Keratinocyte (primary cell): ENCODE measurements at regions not wholly inside any gene's neighbourhood (a gene's known extent, or its start where the extent isn't known, plus 50 kb on each side); places are given as distances from the start of the nearest gene placed in this dataset.

ENCODE experiments used
- DNase-seq: peaks from one replicate; pipeline ENCODE4 v3.0.0-alpha.2; 2011; ENCODE audit warnings: low read depth, missing footprints, low spot score
- FAIRE-seq: peaks from 2 replicates; lab custom pipeline; 2011; peaks lifted over from hg19 to GRCh38; lab: Jason Lieb, UNC
- H2AFZ ChIP-seq: 2 replicates; pipeline ENCODE4 v1.6.0; 2012; ENCODE audit warnings: low read length, control low read depth, inconsistent platforms; ENCODE audit not compliant: control insufficient read depth
- H3K27ac ChIP-seq: 2 replicates; pipeline ENCODE4 v1.5.1; 2011; ENCODE audit warnings: low read length; ENCODE audit not compliant: control insufficient read depth, insufficient read depth
- H3K27me3 ChIP-seq: 3 replicates; pipeline ENCODE4 v1.6.0; 2011; ENCODE audit warnings: low read length; ENCODE audit not compliant: control insufficient read depth, insufficient read depth; ENCODE audit errors: extremely low read depth
- H3K36me3 ChIP-seq, 2 experiments: 2 replicates in 1 of 2; 3 replicates in 1 of 2; pipeline ENCODE4 v1.5.1; 2011; ENCODE audit warnings: low read length in 2 of 2, mild to moderate bottlenecking in 1 of 2; ENCODE audit not compliant: control insufficient read depth in 2 of 2, insufficient read depth in 2 of 2; ENCODE audit errors: extremely low read depth in 1 of 2
- H3K4me1 ChIP-seq: 3 replicates; pipeline ENCODE4 v1.5.1; 2011; ENCODE audit warnings: low read length; ENCODE audit not compliant: control insufficient read depth, insufficient read depth; ENCODE audit errors: extremely low read depth
- H3K4me2 ChIP-seq: 3 replicates; pipeline ENCODE4 v1.6.0; 2011; ENCODE audit warnings: low read depth, low read length; ENCODE audit not compliant: control insufficient read depth, insufficient read depth; ENCODE audit errors: extremely low read depth
- H3K4me3 ChIP-seq, 3 experiments: fragments of 200-600 bp in 1 of 3; sonication (generic) in 1 of 3; 2 replicates in 2 of 3; 3 replicates in 1 of 3; pipeline ENCODE4 v1.5.1; 2011 to 2016; ENCODE audit warnings: low read length in 3 of 3, mild to moderate bottlenecking in 3 of 3, control low read depth in 2 of 3, inconsistent platforms in 1 of 3, low read depth in 1 of 3, mixed read lengths in 1 of 3, mixed run types in 1 of 3, moderate library complexity in 1 of 3; ENCODE audit not compliant: control insufficient read depth in 2 of 3, insufficient read depth in 2 of 3; ENCODE audit errors: extremely low read depth in 1 of 3
- H3K79me2 ChIP-seq: 2 replicates; pipeline ENCODE4 v1.6.0; 2012; ENCODE audit warnings: low read length; ENCODE audit not compliant: control insufficient read depth, insufficient read depth
- H3K9ac ChIP-seq: 3 replicates; pipeline ENCODE4 v1.6.0; 2011; ENCODE audit warnings: low read length; ENCODE audit not compliant: control insufficient read depth, insufficient read depth; ENCODE audit errors: extremely low read depth
- H3K9me1 ChIP-seq: 3 replicates; pipeline ENCODE4 v1.6.0; 2011; ENCODE audit warnings: low read length; ENCODE audit not compliant: control insufficient read depth, insufficient read depth; ENCODE audit errors: extremely low read depth
- H3K9me3 ChIP-seq: 2 replicates; pipeline ENCODE4 v1.5.1; 2012; ENCODE audit warnings: low read depth, low read length; ENCODE audit not compliant: control insufficient read depth
- H4K20me1 ChIP-seq: 3 replicates; pipeline ENCODE4 v1.6.0; 2011; ENCODE audit warnings: low read length; ENCODE audit not compliant: control insufficient read depth, insufficient read depth; ENCODE audit errors: extremely low read depth
- CTCF ChIP-seq, 3 experiments: IDR thresholded peaks in 1 of 3; conservative IDR thresholded peaks in 1 of 3; optimal IDR thresholded peaks in 1 of 3; 2 replicates in 2 of 3; 3 replicates in 1 of 3; pipeline versions ENCODE3 to v1.5.1; 2011; ENCODE audit warnings: low read length in 3 of 3, mild to moderate bottlenecking in 3 of 3, moderate library complexity in 2 of 3, control low read depth in 1 of 3, inconsistent platforms in 1 of 3; ENCODE audit not compliant: insufficient read depth in 2 of 3; ENCODE audit errors: extremely low read depth in 1 of 3
- EZH2 ChIP-seq: IDR thresholded peaks from one replicate; pipeline ENCODE4 v1.6.1; 2012; ENCODE audit warnings: inconsistent platforms, mild to moderate bottlenecking, low read length, moderate library complexity
- dilution Hi-C: fragments of 300-500 bp; cut with MboI; formaldehyde crosslinking; loops from one replicate; pipeline ENCODE4 v1.7.0; 2020; ENCODE audit warnings: low sequenced_read_pairs; ENCODE audit not compliant: extremely low pct_ligation_motif_present

- no peak overlapping the region for H3K4me2 ChIP-seq
- no peak overlapping the region for H2AFZ ChIP-seq
- no peak overlapping the region for H3K9ac ChIP-seq
- H3K36me3 ChIP-seq: no peaks in the 10 kb centered on the region
- no peaks in the 10 kb centered on the region for H3K79me2 ChIP-seq
- FAIRE-seq (no peak), DNase-seq (no peak)
- no peaks in the 10 kb centered on the region for H3K4me1 ChIP-seq
- no peaks in the 10 kb centered on the region for H3K9me1 ChIP-seq
- H3K27ac ChIP-seq: no peak overlapping the region
- H3K4me3 ChIP-seq: no peak overlapping the region
- dilution Hi-C loops: no loop called here
- no peaks in the 10 kb centered on the region for H4K20me1 ChIP-seq
- no peaks in the 10 kb centered on the region for H3K9me3 ChIP-seq
- H3K27me3 ChIP-seq: no peaks in the 10 kb centered on the region
- TF ChIP-seq CTCF (optimal IDR thresholded peaks at IDR 0.05 in 1 of 3, IDR thresholded peaks at IDR 0.05 in 1 of 3, conservative IDR thresholded peaks at IDR 0.05 in 1 of 3; ENCODE audit: extremely low read depth in 1 of 3, insufficient read depth in 2 of 3, low read length in 3 of 3) (no peak), EZH2 (no peak)
These were observed 438.5 kb downstream of the DYNC2H1 start for GRCh38 chr11:103547691-103548090.

- H3K4me1 ChIP-seq: no peaks in the 10 kb centered on the region
- no peaks in the 10 kb centered on the region for H3K79me2 ChIP-seq
- H4K20me1 ChIP-seq: no peaks in the 10 kb centered on the region
- no peaks in the 10 kb centered on the region for H3K9me3 ChIP-seq
- dilution Hi-C loops: no loop called here
- H3K4me3 ChIP-seq: no peak overlapping the region
- TF ChIP-seq CTCF (optimal IDR thresholded peaks at IDR 0.05 in 1 of 3, IDR thresholded peaks at IDR 0.05 in 1 of 3, conservative IDR thresholded peaks at IDR 0.05 in 1 of 3; ENCODE audit: extremely low read depth in 1 of 3, insufficient read depth in 2 of 3, low read length in 3 of 3) (no peak), EZH2 (no peak)
- H2AFZ ChIP-seq: no peak overlapping the region
- no peak overlapping the region for H3K9ac ChIP-seq
- FAIRE-seq (no peak), DNase-seq (no peak)
- H3K4me2 ChIP-seq: no peak overlapping the region
- no peaks in the 10 kb centered on the region for H3K9me1 ChIP-seq
- H3K27ac ChIP-seq: no peak overlapping the region
- H3K27me3 ChIP-seq: no peaks in the 10 kb centered on the region
- H3K36me3 ChIP-seq: no peaks in the 10 kb centered on the region
These were observed 439.6 kb downstream of the DYNC2H1 start for GRCh38 chr11:103548838-103549237.
